NB4 (cell line): ENCODE measurements at regions not wholly inside any gene's neighbourhood (a gene's known extent, or its start where the extent isn't known, plus 50 kb on each side); places are given as distances from the start of the nearest gene placed in this dataset.

Experiments
- DNase-seq: peaks from one replicate; pipeline ENCODE4 v3.0.0; 2010; ENCODE audit warnings: low read depth
- H3K4me3 ChIP-seq: one replicate; pipeline ENCODE4 v1.5.1; 2011; ENCODE audit warnings: mild to moderate bottlenecking, low read depth, low read length, moderate library complexity
- CTCF ChIP-seq: IDR thresholded peaks from one replicate; pipeline ENCODE4 v1.5.1; 2012; ENCODE audit warnings: low read depth, low read length
- MAX ChIP-seq: IDR thresholded peaks from 2 replicates; pipeline ENCODE4 v1.6.1; 2011; ENCODE audit warnings: low read depth, low read length
- MYC ChIP-seq: IDR thresholded peaks from 2 replicates; pipeline ENCODE4 v1.6.1; 2011; ENCODE audit warnings: low read depth, low read length
- POLR2A ChIP-seq: IDR thresholded peaks from 2 replicates; pipeline ENCODE4 v1.6.1; 2011; ENCODE audit warnings: mild to moderate bottlenecking; ENCODE audit not compliant: insufficient read length; ENCODE audit errors: extremely low read depth

- no peak for TF ChIP-seq CTCF
- no peak for TF ChIP-seq POLR2A
- TF ChIP-seq MAX: no peak
- no peak for TF ChIP-seq MYC
- no peak overlapping the region for H3K4me3 ChIP-seq
- no peak for DNase-seq
Measured at GRCh38 chr20:39605361-39605760, 643.2 kb downstream of the DHX35 start.

GRCh38 chr20:39603219-39603618 is 641.1 kb downstream of the DHX35 start:
- no peak for DNase-seq
- TF ChIP-seq MYC: no peak

GRCh38 chr20:39602649-39603048 is 640.5 kb downstream of the DHX35 start:
- DNase-seq: no peak
- TF ChIP-seq CTCF (no peak), POLR2A (no peak), MYC (no peak), MAX (no peak)

More at GRCh38 chr20:39603219-39603618, 641.1 kb downstream of the DHX35 start:
- H3K4me3 ChIP-seq: no peak overlapping the region

GRCh38 chr20:39600871-39601270 is 638.7 kb downstream of the DHX35 start:
- no peak for DNase-seq
- TF ChIP-seq POLR2A (no peak), CTCF (no peak), MYC (no peak), MAX (no peak)

More at GRCh38 chr20:39602649-39603048, 640.5 kb downstream of the DHX35 start:
- no peak overlapping the region for H3K4me3 ChIP-seq

GRCh38 chr20:39600156-39600555 is 638.0 kb downstream of the DHX35 start:
- no peak overlapping the region for H3K4me3 ChIP-seq
- no peak for DNase-seq
- TF ChIP-seq POLR2A (no peak), CTCF (no peak), MAX (no peak), MYC (no peak)

More at GRCh38 chr20:39600871-39601270, 638.7 kb downstream of the DHX35 start:
- no peak overlapping the region for H3K4me3 ChIP-seq

- TF ChIP-seq CTCF: no peak
- no peak for TF ChIP-seq MYC
- no peak for TF ChIP-seq MAX
- no peak for TF ChIP-seq POLR2A
- H3K4me3 ChIP-seq: no peak overlapping the region
- DNase-seq: no peak
Measured at GRCh38 chr20:39596554-39596953, 634.4 kb downstream of the DHX35 start.
